K562 (cell line): ENCODE measurements at regions not wholly inside any gene's neighbourhood (a gene's known extent, or its start where the extent isn't known, plus 50 kb on each side); places are given as distances from the start of the nearest gene placed in this dataset.
"Not testable (repeated sequence)": the region's sequence is repeated elsewhere in the genome, so short reads cannot be mapped to it uniquely, and the experiment has no call there.

ENCODE experiments used
- ATAC-seq: fragments of 200-7000 bp; cut with Tn5 transposase; 3 replicates; pipeline ENCODE4 v1.9.1; 2020; ENCODE audit warnings: moderate library complexity
- BruUV-seq: library from RNA; stranded (reverse); fragments of 400-500 nt; replicated peaks from 2 replicates; lab custom pipeline; 2021; lab: Mats Ljungman, UMichigan
- CTCF ChIA-PET: fragments of 300-600 bp; formaldehyde crosslinking; extraction: SDS; loops from one replicate; lab custom pipeline; 2021; ENCODE audit warnings: low intra/inter-chr PET ratio; lab: Yijun Ruan, JAX
- POLR2A ChIA-PET: fragments of 300-600, 350-650 bp; sonication (Branson Sonifier 250); formaldehyde crosslinking; extraction: SDS; loops from one replicate; lab custom pipeline; 2021; ENCODE audit warnings: antibody characterized with exemption, inconsistent platforms; lab: Yijun Ruan, JAX
- DNase-seq, 4 experiments: peaks; one replicate each; pipeline versions ENCODE4 v3.0.0 to v3.0.0-alpha.2; 2011 to 2018; ENCODE audit warnings: low spot score in 3 of 4, mixed read lengths in 3 of 4; ENCODE audit errors: extremely low read depth in 1 of 4
- FAIRE-seq: peaks from 2 replicates; lab custom pipeline; 2011; peaks lifted over from hg19 to GRCh38; lab: Jason Lieb, UNC
- H2AFZ ChIP-seq: 2 replicates; pipeline ENCODE4 v1.6.0; 2011; ENCODE audit warnings: low read depth, low read length, control low read depth, inconsistent platforms
- H3K27ac ChIP-seq: fragments of 200-600 bp; 3 replicates; pipeline ENCODE4 v1.8.0; 2011; ENCODE audit warnings: low read depth, mild to moderate bottlenecking, control low read depth, inconsistent platforms, low read length, moderate library complexity, mixed read lengths; ENCODE audit errors: extremely low read depth
- H3K27me3 ChIP-seq, 2 experiments: fragments of 300-600 bp in 1 of 2; 2 replicates in 1 of 2; 3 replicates in 1 of 2; pipeline versions ENCODE4 v1.6.0 to v1.8.0; 2011; ENCODE audit warnings: inconsistent platforms in 2 of 2, low read length in 2 of 2, mild to moderate bottlenecking in 1 of 2, mixed read lengths in 1 of 2, moderate library complexity in 1 of 2; ENCODE audit not compliant: control insufficient read depth in 2 of 2, insufficient read depth in 2 of 2
- H3K36me3 ChIP-seq: fragments of 300-600 bp; 3 replicates; pipeline ENCODE4 v1.8.0; 2011; ENCODE audit warnings: mild to moderate bottlenecking, low read length, inconsistent platforms; ENCODE audit not compliant: control insufficient read depth, insufficient read depth
- H3K4me1 ChIP-seq, 2 experiments: fragments of 200-600 bp in 1 of 2; replicated peaks in 1 of 2; 2 replicates in 1 of 2; 3 replicates in 1 of 2; pipeline versions ENCODE4 v1.5.1 to v1.8.0; 2011; ENCODE audit warnings: inconsistent platforms in 2 of 2, low read length in 2 of 2, mild to moderate bottlenecking in 1 of 2, mixed read lengths in 1 of 2, moderate library complexity in 1 of 2; ENCODE audit not compliant: control insufficient read depth in 2 of 2, insufficient read depth in 2 of 2
- H3K4me2 ChIP-seq: 2 replicates; pipeline ENCODE4 v1.6.1; 2011; ENCODE audit warnings: low read length, control low read depth, inconsistent platforms, mixed read lengths; ENCODE audit not compliant: insufficient read depth
- H3K4me3 ChIP-seq: fragments of 200-600 bp; sonication (generic), shearing (Covaris generic); 2 replicates; pipeline ENCODE4 v1.5.1; 2016; ENCODE audit warnings: control low read depth, inconsistent platforms
- H3K79me2 ChIP-seq: fragments of 200-600 bp; 3 replicates; pipeline ENCODE4 v1.8.0; 2011; ENCODE audit warnings: low read length, inconsistent platforms; ENCODE audit not compliant: control insufficient read depth, insufficient read depth
- H3K9ac ChIP-seq, 2 experiments: 2 replicates each; pipeline versions ENCODE4 v1.6.0 to v1.6.1; 2011; ENCODE audit warnings: low read depth in 2 of 2, low read length in 2 of 2, control low read depth in 1 of 2, inconsistent platforms in 1 of 2, mild to moderate bottlenecking in 1 of 2, mixed read lengths in 1 of 2; ENCODE audit not compliant: insufficient read depth in 1 of 2
- H3K9me1 ChIP-seq: one replicate; pipeline ENCODE4 v1.6.0; 2011; ENCODE audit warnings: inconsistent platforms, mild to moderate bottlenecking, low read length, moderate library complexity; ENCODE audit not compliant: control insufficient read depth, insufficient read depth
- H3K9me3 ChIP-seq: replicated peaks from 2 replicates; pipeline ENCODE4 v1.5.1; 2011; ENCODE audit warnings: low read depth, low read length, inconsistent platforms; ENCODE audit not compliant: control insufficient read depth, insufficient read depth
- H4K20me1 ChIP-seq: replicated peaks from 2 replicates; pipeline ENCODE4 v1.6.1; 2011; ENCODE audit warnings: low read length, inconsistent platforms, mixed read lengths; ENCODE audit not compliant: control insufficient read depth, insufficient read depth
- WGBS: fragments of 100-300 bp; shearing (Covaris generic); methylation state at CpG from one replicate; pipeline ENCODE4 v1.1.6; 2016; ENCODE audit warnings: low coverage, mixed read lengths; ENCODE audit not compliant: insufficient coverage; ENCODE audit errors: missing lambda C conversion rate; 5-methylcytosine and 5-hydroxymethylcytosine counted together
- in situ Hi-C: fragments of 300-500 bp; cut with MboI; formaldehyde crosslinking; loops from 4 replicates; pipeline ENCODE4 v1.15.0; 2018; ENCODE audit warnings: inconsistent platforms, mixed read lengths
- intact Hi-C: fragments of 100-400 bp; cut with micrococcal nuclease; formaldehyde crosslinking; loops from 2 replicates; pipeline ENCODE4 v1.14.2; 2022

- ATAC-seq, in situ Hi-C loops, FAIRE-seq, H3K4me2 ChIP-seq, CTCF ChIA-PET, H3K9ac ChIP-seq, H3K9me1 ChIP-seq, H3K79me2 ChIP-seq, H2AFZ ChIP-seq, H4K20me1 ChIP-seq, DNase-seq, H3K9me3 ChIP-seq, intact Hi-C loops, BruUV-seq, H3K4me1 ChIP-seq, H3K4me3 ChIP-seq, H3K27me3 ChIP-seq, H3K27ac ChIP-seq, H3K36me3 ChIP-seq, POLR2A ChIA-PET: not testable (repeated sequence)
- 0% methylated on average over 3 of the region's 4 CpGs for WGBS
Measured at GRCh38 chr2:94576486-94576885, 294.7 kb upstream of the TEKT4 start.

DNA sequence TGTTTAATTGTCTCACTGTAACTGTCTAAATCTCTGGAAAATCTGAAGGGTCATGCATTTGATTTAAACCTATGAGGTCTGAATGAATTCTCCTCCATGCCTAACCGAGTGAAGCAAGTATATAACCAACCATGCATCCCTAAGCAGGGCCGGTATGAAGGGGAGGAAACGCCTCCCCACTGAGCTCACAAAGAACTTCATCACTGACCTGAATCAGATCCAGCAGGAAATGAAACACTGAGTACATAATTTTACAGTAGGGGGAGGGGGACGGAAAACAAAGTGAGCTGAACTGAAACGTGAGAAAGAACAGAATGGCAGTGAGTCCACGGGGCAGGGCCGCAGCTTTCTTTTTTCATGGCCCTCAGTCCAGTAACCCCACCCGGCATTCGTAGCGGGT, 294.1 kb upstream of the TEKT4 start:
- H3K4me2 ChIP-seq, H3K27me3 ChIP-seq, H3K9ac ChIP-seq, POLR2A ChIA-PET, ATAC-seq, CTCF ChIA-PET, H3K79me2 ChIP-seq, H3K4me1 ChIP-seq, H3K9me1 ChIP-seq, intact Hi-C loops, H4K20me1 ChIP-seq, H3K9me3 ChIP-seq, H3K4me3 ChIP-seq, DNase-seq, BruUV-seq, H3K36me3 ChIP-seq, H3K27ac ChIP-seq, in situ Hi-C loops, FAIRE-seq, H2AFZ ChIP-seq: not testable (repeated sequence)
- 0% methylated on average over 5 of the region's 10 CpGs for WGBS

GRCh38 chr2:94579221-94579620, 292.0 kb upstream of the TEKT4 start:
- H3K79me2 ChIP-seq, BruUV-seq, H3K27ac ChIP-seq, H3K9ac ChIP-seq, POLR2A ChIA-PET, FAIRE-seq, ATAC-seq, H3K36me3 ChIP-seq, H4K20me1 ChIP-seq, H3K9me1 ChIP-seq, H3K4me3 ChIP-seq, in situ Hi-C loops, intact Hi-C loops, H2AFZ ChIP-seq, H3K4me2 ChIP-seq, CTCF ChIA-PET, H3K9me3 ChIP-seq, H3K27me3 ChIP-seq, H3K4me1 ChIP-seq, DNase-seq: not testable (repeated sequence)
- WGBS = 0% methylated on average over 6 of the region's 6 CpGs

GRCh38 chr2:94583081-94583723, 288.0 kb upstream of the TEKT4 start:
- POLR2A ChIA-PET, ATAC-seq, DNase-seq, H4K20me1 ChIP-seq, H3K9ac ChIP-seq, H3K9me3 ChIP-seq, H3K27ac ChIP-seq, H3K9me1 ChIP-seq, intact Hi-C loops, H2AFZ ChIP-seq, FAIRE-seq, H3K4me3 ChIP-seq, H3K4me2 ChIP-seq, H3K27me3 ChIP-seq, in situ Hi-C loops, CTCF ChIA-PET, H3K4me1 ChIP-seq, H3K79me2 ChIP-seq, BruUV-seq, H3K36me3 ChIP-seq: not testable (repeated sequence)
- 0% methylated on average over 8 of the region's 8 CpGs for WGBS
